Neural cell (in vitro differentiated cells): ENCODE measurements at regions not wholly inside any gene's neighbourhood (a gene's known extent, or its start where the extent isn't known, plus 50 kb on each side); places are given as distances from the start of the nearest gene placed in this dataset.

Source experiments
- H2AFZ ChIP-seq: fragments of 200-600, 300-800 bp; sonication (generic), shearing (Covaris generic); 2 replicates; pipeline ENCODE4 v1.6.0; 2014; ENCODE audit warnings: low read depth, mild to moderate bottlenecking, antibody characterized with exemption, low read length, moderate library complexity
- H3F3A ChIP-seq: fragments of 200-600 bp; shearing (Covaris generic); 2 replicates; pipeline ENCODE4 v1.6.1; 2016; ENCODE audit warnings: mild to moderate bottlenecking, moderate library complexity, mixed read lengths, antibody characterized with exemption, low read length; ENCODE audit not compliant: insufficient read depth, poor library complexity, severe bottlenecking
- H3K27ac ChIP-seq: fragments of 200-600, 300-800 bp; sonication (generic), shearing (Covaris generic); 2 replicates; pipeline ENCODE4 v1.5.1; 2014; ENCODE audit warnings: mild to moderate bottlenecking, low read length, moderate library complexity
- H3K27me3 ChIP-seq: fragments of 300-800, 200-600 bp; sonication (generic), shearing (Covaris generic); 2 replicates; pipeline ENCODE4 v1.6.0; 2014; ENCODE audit warnings: mild to moderate bottlenecking, low read depth, low read length, moderate library complexity; ENCODE audit not compliant: insufficient read depth
- H3K36me3 ChIP-seq: fragments of 300-800, 200-600 bp; sonication (generic), shearing (Covaris generic); 2 replicates; pipeline ENCODE4 v1.5.1; 2014; ENCODE audit warnings: mild to moderate bottlenecking, antibody characterized with exemption, low read length, moderate library complexity; ENCODE audit not compliant: insufficient read depth
- H3K4me2 ChIP-seq: fragments of 300-800, 200-600 bp; sonication (generic), shearing (Covaris generic); 2 replicates; pipeline ENCODE4 v1.6.0; 2014; ENCODE audit warnings: mild to moderate bottlenecking, low read length
- H3K4me3 ChIP-seq: fragments of 300-800, 200-600 bp; sonication (generic), shearing (Covaris generic); 2 replicates; pipeline ENCODE4 v1.5.1; 2014; ENCODE audit warnings: mild to moderate bottlenecking, low read length, moderate library complexity
- H3K79me2 ChIP-seq: fragments of 200-600 bp; shearing (Covaris generic); replicated peaks from 2 replicates; pipeline ENCODE4 v1.6.0; 2014; ENCODE audit warnings: mild to moderate bottlenecking, low read length, moderate library complexity; ENCODE audit not compliant: insufficient read depth
- H3K9ac ChIP-seq: fragments of 300-800, 200-600 bp; sonication (generic), shearing (Covaris generic); 2 replicates; pipeline ENCODE4 v1.6.1; 2016; ENCODE audit warnings: mild to moderate bottlenecking, low read length, mixed read lengths
- H3K9me2 ChIP-seq: fragments of 200-600 bp; shearing (Covaris generic); 2 replicates; pipeline ENCODE4 v1.6.1; 2016; ENCODE audit warnings: mild to moderate bottlenecking, low read length, mixed read lengths; ENCODE audit not compliant: insufficient read depth
- H3K9me3 ChIP-seq: fragments of 200-600, 300-800 bp; sonication (generic), shearing (Covaris generic); 2 replicates; pipeline ENCODE4 v1.6.1; 2016; ENCODE audit warnings: mild to moderate bottlenecking, mixed run types, low read length, moderate library complexity, mixed read lengths
- H4K20me1 ChIP-seq: fragments of 200-600 bp; shearing (Covaris generic); 2 replicates; pipeline ENCODE4 v1.6.1; 2016; ENCODE audit warnings: mild to moderate bottlenecking, mixed run types; ENCODE audit not compliant: insufficient read depth
- CTCF ChIP-seq: fragments of 450-650 bp; IDR thresholded peaks from 2 replicates; pipeline ENCODE4 v1.5.1; 2014; ENCODE audit warnings: antibody characterized with exemption, mild to moderate bottlenecking, moderate library complexity; ENCODE audit not compliant: poor library complexity, severe bottlenecking
- EP300 ChIP-seq: fragments of 450-650 bp; conservative IDR thresholded peaks from 2 replicates; pipeline ENCODE4 v1.6.1; 2014; ENCODE audit warnings: antibody characterized with exemption, mild to moderate bottlenecking, moderate library complexity; ENCODE audit not compliant: poor library complexity, severe bottlenecking
- EZH2 ChIP-seq: fragments of 200-600, 300-800 bp; shearing (Covaris generic), sonication (generic); IDR thresholded peaks from 2 replicates; pipeline ENCODE4 v1.6.1; 2014; ENCODE audit warnings: antibody characterized with exemption, low read length, borderline replicate concordance, mild to moderate bottlenecking; ENCODE audit not compliant: insufficient read depth, poor library complexity, severe bottlenecking
- MXI1 ChIP-seq: fragments of 450-650 bp; conservative IDR thresholded peaks from 2 replicates; pipeline ENCODE4 v1.6.1; 2014; ENCODE audit warnings: antibody characterized with exemption, mild to moderate bottlenecking; ENCODE audit not compliant: poor library complexity, severe bottlenecking
- POLR2AphosphoS5 ChIP-seq: IDR thresholded peaks from 2 replicates; pipeline ENCODE4 v1.6.1; 2012
- RAD21 ChIP-seq: fragments of 450-650 bp; conservative IDR thresholded peaks from 2 replicates; pipeline ENCODE4 v1.6.1; 2014; ENCODE audit warnings: antibody characterized with exemption, mild to moderate bottlenecking, moderate library complexity
- SMC3 ChIP-seq: fragments of 450-650 bp; conservative IDR thresholded peaks from 2 replicates; pipeline ENCODE4 v1.6.1; 2014; ENCODE audit warnings: antibody characterized with exemption, mild to moderate bottlenecking, moderate library complexity; ENCODE audit not compliant: poor library complexity
- TAF1 ChIP-seq: IDR thresholded peaks from 2 replicates; pipeline ENCODE4 v1.6.1; 2012; ENCODE audit warnings: low read depth
- TF ChIP-seq, protein P1 (sequence below): IDR thresholded peaks from 2 replicates; pipeline ENCODE4 v1.6.1; 2012; ENCODE audit warnings: borderline replicate concordance

DNA sequence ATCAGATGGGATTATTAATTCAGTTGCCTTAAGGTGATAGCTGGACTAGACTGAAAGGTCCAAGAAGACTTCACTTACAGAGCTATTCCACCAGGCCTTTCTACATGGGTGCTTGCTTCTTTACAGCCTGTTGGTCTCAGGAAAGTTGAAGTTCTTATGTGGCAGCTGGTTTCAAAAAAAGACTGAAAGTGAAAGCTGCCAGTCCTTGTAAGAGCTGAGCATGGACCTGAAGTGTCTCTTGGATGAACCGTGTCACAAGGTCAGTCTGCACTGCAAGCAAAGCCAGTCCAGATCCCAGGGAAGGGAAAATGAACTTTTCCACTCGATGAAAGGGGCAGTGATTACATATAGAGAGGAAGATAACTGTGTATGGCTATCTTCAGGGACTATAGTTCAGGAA is 201.5 kb upstream of the LUZP2 start:
- TF ChIP-seq CTCF (no peak), RAD21 (no peak), MXI1 (no peak), EZH2 (no peak), EP300 (no peak), TAF1 (no peak), POLR2AphosphoS5 (no peak), SMC3 (no peak)
- TF ChIP-seq, protein P1, sequence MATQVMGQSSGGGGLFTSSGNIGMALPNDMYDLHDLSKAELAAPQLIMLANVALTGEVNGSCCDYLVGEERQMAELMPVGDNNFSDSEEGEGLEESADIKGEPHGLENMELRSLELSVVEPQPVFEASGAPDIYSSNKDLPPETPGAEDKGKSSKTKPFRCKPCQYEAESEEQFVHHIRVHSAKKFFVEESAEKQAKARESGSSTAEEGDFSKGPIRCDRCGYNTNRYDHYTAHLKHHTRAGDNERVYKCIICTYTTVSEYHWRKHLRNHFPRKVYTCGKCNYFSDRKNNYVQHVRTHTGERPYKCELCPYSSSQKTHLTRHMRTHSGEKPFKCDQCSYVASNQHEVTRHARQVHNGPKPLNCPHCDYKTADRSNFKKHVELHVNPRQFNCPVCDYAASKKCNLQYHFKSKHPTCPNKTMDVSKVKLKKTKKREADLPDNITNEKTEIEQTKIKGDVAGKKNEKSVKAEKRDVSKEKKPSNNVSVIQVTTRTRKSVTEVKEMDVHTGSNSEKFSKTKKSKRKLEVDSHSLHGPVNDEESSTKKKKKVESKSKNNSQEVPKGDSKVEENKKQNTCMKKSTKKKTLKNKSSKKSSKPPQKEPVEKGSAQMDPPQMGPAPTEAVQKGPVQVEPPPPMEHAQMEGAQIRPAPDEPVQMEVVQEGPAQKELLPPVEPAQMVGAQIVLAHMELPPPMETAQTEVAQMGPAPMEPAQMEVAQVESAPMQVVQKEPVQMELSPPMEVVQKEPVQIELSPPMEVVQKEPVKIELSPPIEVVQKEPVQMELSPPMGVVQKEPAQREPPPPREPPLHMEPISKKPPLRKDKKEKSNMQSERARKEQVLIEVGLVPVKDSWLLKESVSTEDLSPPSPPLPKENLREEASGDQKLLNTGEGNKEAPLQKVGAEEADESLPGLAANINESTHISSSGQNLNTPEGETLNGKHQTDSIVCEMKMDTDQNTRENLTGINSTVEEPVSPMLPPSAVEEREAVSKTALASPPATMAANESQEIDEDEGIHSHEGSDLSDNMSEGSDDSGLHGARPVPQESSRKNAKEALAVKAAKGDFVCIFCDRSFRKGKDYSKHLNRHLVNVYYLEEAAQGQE, result no peak
- no peaks in the 10 kb centered on the region for H3F3A ChIP-seq
- no peaks in the 10 kb centered on the region for H3K9me3 ChIP-seq
- no peak overlapping the region for H3K27ac ChIP-seq
- H4K20me1 ChIP-seq, result no peaks in the 10 kb centered on the region
- H2AFZ ChIP-seq, result no peak overlapping the region
- H3K9me2 ChIP-seq, result no peaks in the 10 kb centered on the region
- no peaks in the 10 kb centered on the region for H3K79me2 ChIP-seq
- no peak overlapping the region for H3K4me3 ChIP-seq
- H3K9ac ChIP-seq, result no peak overlapping the region
- H3K27me3 ChIP-seq, result no peaks in the 10 kb centered on the region
- no peak overlapping the region for H3K4me2 ChIP-seq
- H3K36me3 ChIP-seq, result no peaks in the 10 kb centered on the region

DNA sequence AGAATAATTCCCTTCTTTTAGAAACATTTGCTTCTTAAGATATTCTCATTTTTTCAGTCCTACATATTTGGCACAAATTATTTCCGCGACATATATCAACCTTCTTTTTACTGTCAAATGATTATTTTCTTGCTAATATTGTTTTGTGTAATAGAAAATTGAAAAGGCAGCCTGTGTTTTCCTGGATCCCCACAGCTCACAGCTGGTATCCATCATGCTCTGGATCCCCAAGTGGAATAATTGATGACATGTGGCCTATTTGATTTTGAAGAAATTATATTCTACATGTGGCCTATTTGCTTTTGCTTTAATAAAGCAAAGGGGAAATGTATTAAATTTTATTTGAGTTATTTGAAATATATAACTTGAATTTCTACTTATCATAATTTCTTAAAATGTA is 199.4 kb upstream of the LUZP2 start:
- Histone ChIP-seq H3K36me3 (no peaks in the 10 kb centered on the region), H2AFZ (no peak overlapping the region), H3K27me3 (no peaks in the 10 kb centered on the region), H3K4me2 (no peak overlapping the region), H3K9me3 (no peaks in the 10 kb centered on the region), H4K20me1 (no peaks in the 10 kb centered on the region), H3F3A (no peaks in the 10 kb centered on the region), H3K9me2 (no peaks in the 10 kb centered on the region), H3K4me3 (no peak overlapping the region), H3K9ac (no peak overlapping the region), H3K79me2 (no peaks in the 10 kb centered on the region), H3K27ac (no peak overlapping the region)
- TF ChIP-seq SMC3, result no peak

- no peaks in the 10 kb centered on the region for H3F3A ChIP-seq
- H3K27ac ChIP-seq, result no peak overlapping the region
- no peaks in the 10 kb centered on the region for H3K27me3 ChIP-seq
These were observed 198.7 kb upstream of the LUZP2 start for GRCh38 chr11:24298146-24298545.

More at GRCh38 chr11:24298146-24298545, 198.7 kb upstream of the LUZP2 start:
- no peak for TF ChIP-seq MXI1
- peak; percentile 15 for TF ChIP-seq EP300
- no peak for TF ChIP-seq RAD21
- TF ChIP-seq EZH2, result no peak
- TF ChIP-seq SMC3, result no peak
- H3K79me2 ChIP-seq, result no peaks in the 10 kb centered on the region
- H4K20me1 ChIP-seq, result no peaks in the 10 kb centered on the region
- H3K9me2 ChIP-seq, result no peaks in the 10 kb centered on the region
- H3K36me3 ChIP-seq, result no peaks in the 10 kb centered on the region
- H3K9ac ChIP-seq, result no peak overlapping the region
- H3K4me3 ChIP-seq, result peak overlapping the region; percentile 14
- H2AFZ ChIP-seq, result no peak overlapping the region
- H3K4me2 ChIP-seq, result no peak overlapping the region
- H3K9me3 ChIP-seq, result no peaks in the 10 kb centered on the region
